Hippocampal formation (tissue), 2 donors: ENCODE measurements at regions not wholly inside any gene's neighbourhood (a gene's known extent, or its start where the extent isn't known, plus 50 kb on each side); places are given as distances from the start of the nearest gene placed in this dataset.
"Not testable (repeated sequence)": the region's sequence is repeated elsewhere in the genome, so short reads cannot be mapped to it uniquely, and the experiment has no call there.

Experiments
- DNase-seq, 2 donors: peaks; one replicate each; lab custom pipeline; 2025; lab: John Stamatoyannopoulos, UW

- DNase-seq = no peak
These were observed 128.8 kb downstream of the TEX36 start for GRCh38 chr10:125554016-125554703.

GRCh38 chr10:125553091-125553490, 129.9 kb downstream of the TEX36 start:
- no peak for DNase-seq

- DNase-seq = no peak
These were observed 131.7 kb downstream of the TEX36 start for GRCh38 chr10:125551247-125551646.

- DNase-seq = no peak
These were observed 132.6 kb downstream of the TEX36 start for GRCh38 chr10:125550362-125550761.

- DNase-seq = no peak
These were observed 133.3 kb downstream of the TEX36 start for GRCh38 chr10:125549653-125550052.

- no peak for DNase-seq
These were observed 134.1 kb downstream of the TEX36 start for GRCh38 chr10:125548878-125549277.

GRCh38 chr10:125548356-125548755, 134.6 kb downstream of the TEX36 start:
- DNase-seq = no peak

- no peak for DNase-seq
These were observed 135.8 kb downstream of the TEX36 start for GRCh38 chr10:125547010-125547650.

GRCh38 chr10:125543796-125544195, 139.2 kb downstream of the TEX36 start:
- DNase-seq = no peak

- DNase-seq = no peak
These were observed 143.8 kb downstream of the TEX36 start for GRCh38 chr10:125538947-125539731.

GRCh38 chr10:125536236-125536635, 146.7 kb downstream of the TEX36 start:
- DNase-seq = no peak

- DNase-seq = no peak
These were observed 147.4 kb downstream of the TEX36 start for GRCh38 chr10:125535559-125535958.

- DNase-seq = no peak
These were observed 148.4 kb downstream of the TEX36 start for GRCh38 chr10:125534515-125534914.

GRCh38 chr10:125533866-125534265, 149.1 kb downstream of the TEX36 start:
- no peak for DNase-seq

GRCh38 chr10:125531465-125531864, 151.5 kb downstream of the TEX36 start:
- DNase-seq = no peak

GRCh38 chr10:125523347-125523746, 159.6 kb downstream of the TEX36 start:
- no peak for DNase-seq

- no peak for DNase-seq
These were observed 161.0 kb downstream of the TEX36 start for GRCh38 chr10:125521721-125522680.

GRCh38 chr10:125520968-125521367, 162.0 kb downstream of the TEX36 start:
- DNase-seq = no peak

GRCh38 chr10:125518397-125518796, 164.6 kb downstream of the TEX36 start:
- DNase-seq = not testable (repeated sequence)

GRCh38 chr10:125515571-125515970, 167.4 kb downstream of the TEX36 start:
- no peak for DNase-seq
